Stimulated activated CD4-positive, alpha-beta T cell treated with anti-CD3 and anti-CD28 coated beads, Interleukin-2, amount 100 ng/mL, for 48 hours (primary cell): ENCODE measurements at regions not wholly inside any gene's neighbourhood (a gene's known extent, or its start where the extent isn't known, plus 50 kb on each side); places are given as distances from the start of the nearest gene placed in this dataset.
"Not testable (repeated sequence)": the region's sequence is repeated elsewhere in the genome, so short reads cannot be mapped to it uniquely, and the experiment has no call there.

ENCODE experiments used
- DNase-seq, 2 donors: peaks; one replicate each; pipeline ENCODE4 v3.0.0-alpha.2; 2020

- no peak for DNase-seq
Observed at GRCh38 chr3:153448151-153448829, 286.3 kb downstream of the RAP2B start.

- no peak for DNase-seq
Observed at GRCh38 chr3:153456833-153457545, 295.0 kb downstream of the RAP2B start.

DNA sequence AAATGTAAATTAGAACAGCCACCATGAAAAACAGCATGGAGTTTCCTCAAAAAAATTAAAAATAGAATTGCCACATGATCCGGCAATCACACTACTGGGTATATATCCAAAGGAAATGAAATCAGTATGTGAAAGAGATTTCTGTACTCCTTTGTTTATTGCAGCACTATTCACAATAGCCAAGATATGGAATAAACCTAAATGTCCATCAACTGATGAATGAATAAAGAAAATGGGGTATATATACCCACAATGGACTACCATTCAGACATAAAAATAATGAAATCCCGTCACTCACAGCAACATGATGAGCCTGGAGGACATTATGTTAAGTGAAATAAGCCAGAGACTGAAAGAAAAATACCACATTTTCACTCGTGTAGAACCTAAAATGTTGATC is 296.9 kb downstream of the RAP2B start:
- DNase-seq: no peak

GRCh38 chr3:153462545-153462944 is 300.5 kb downstream of the RAP2B start:
- DNase-seq: no peak

DNA sequence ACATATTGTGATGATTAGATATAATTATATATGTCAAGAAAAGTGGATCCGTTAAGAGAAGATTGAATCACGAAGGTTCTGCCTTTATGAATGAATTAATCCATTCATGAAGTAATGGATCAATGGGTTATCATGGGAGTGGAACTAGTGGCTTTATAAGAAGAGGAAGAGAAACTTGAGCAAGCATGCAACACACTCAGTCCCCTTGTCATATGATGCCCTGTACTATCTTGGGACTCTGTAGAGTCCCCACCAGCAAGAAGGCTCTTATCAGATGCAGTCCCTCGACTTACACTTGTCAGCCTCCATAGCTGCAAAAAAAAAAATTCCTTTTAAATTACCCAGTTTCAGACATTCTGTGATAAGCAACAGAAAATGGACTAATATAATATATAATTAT is 301.9 kb downstream of the RAP2B start:
- DNase-seq: no peak

DNA sequence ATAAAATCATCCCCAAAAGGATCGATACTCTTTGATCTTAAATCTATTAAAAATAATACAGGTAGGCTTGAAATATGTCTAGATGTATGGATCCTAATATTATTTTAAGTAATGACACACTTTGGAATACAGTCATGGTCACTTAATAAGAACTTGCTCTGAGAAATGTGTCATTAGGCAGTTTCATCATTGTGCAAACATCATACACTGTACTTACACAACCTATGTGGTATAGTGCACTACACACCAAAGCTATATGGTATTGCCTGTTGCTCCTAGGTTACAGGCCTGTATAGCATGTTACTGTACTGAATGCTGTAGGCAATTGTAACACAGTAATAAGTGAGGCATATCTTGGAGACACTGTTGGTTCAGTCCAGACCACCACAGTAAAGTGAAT is 307.1 kb downstream of the RAP2B start:
- DNase-seq: no peak

- DNase-seq: no peak
Observed at GRCh38 chr3:153484842-153485241, 322.8 kb downstream of the RAP2B start.

- no peak for DNase-seq
Observed at GRCh38 chr3:153495422-153495821, 333.4 kb downstream of the RAP2B start.

DNA sequence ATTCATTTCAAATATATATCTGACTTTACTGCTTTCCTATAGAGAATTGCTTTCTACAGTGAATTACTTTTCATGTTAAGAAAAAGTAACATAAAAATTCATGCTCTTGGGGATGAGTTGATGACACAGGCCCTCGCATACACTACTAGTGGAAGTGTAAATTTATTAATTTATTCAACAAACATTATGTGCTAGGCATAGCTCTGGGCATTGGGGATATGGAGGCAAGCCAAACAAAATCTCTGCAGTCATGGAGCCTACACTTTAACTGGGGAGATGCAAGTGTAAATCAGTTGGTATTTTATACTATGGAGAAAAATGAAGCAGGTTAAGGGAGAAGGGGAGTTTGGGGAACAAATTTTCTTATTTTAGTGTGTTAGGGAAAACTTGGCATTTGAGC is 340.7 kb downstream of the RAP2B start:
- no peak for DNase-seq

DNA sequence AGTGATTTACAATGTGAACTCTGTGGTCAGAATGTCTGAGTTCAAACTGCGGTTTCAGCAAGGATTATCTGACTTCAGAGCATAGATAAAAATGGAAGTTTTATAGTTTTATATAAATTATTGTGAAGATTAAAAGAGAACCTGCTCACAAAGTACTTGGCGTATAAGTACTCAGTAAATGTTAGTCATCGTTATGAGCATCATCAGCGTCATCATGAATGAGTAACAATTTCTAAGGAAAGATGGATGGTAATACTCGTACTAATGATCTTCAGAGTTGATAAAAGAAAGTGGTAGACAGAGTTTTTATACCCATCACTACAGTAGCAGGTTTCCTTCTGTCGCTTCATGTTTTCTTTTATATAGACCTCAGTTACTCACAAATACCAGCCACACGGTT is 341.8 kb downstream of the RAP2B start:
- no peak for DNase-seq

DNA sequence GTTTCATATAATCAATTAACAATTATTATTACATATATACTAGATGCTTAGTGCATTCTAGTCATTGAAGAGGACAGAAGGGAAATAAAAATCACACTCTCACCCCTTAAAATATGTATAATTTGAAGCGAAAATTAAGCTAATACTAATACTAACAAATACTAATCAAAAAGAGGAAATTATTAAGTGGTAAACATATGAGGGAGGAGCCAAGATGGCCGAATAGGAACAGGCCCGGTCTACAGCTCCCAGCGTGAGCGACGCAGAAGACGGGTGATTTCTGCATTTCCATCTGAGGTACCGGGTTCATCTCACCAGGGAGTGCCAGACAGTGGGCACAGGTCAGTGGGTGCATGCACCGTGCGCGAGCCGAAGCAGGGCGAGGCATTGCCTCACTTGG is 344.2 kb downstream of the RAP2B start:
- DNase-seq: not testable (repeated sequence)

GRCh38 chr3:153506686-153507085 is 344.7 kb downstream of the RAP2B start:
- not testable (repeated sequence) for DNase-seq

DNA sequence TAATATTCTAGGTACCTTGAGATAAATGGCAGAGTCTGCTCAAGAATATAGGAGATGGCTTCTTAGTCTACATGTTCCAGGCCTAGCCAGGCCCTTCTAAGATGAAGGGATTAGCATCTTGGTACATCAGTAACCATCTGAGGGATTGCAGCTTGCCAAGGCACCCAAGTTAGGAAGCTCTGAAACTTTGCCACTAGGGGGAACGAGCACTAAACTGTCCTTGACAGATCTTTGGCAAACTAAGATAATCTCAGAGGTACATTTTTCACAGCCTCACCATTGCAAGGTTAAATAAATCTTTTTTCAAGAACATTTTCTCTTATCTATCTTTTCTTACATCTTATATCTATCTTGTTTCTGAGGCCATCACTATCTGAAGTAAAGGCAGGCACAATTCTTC is 351.2 kb downstream of the RAP2B start:
- DNase-seq: no peak

DNA sequence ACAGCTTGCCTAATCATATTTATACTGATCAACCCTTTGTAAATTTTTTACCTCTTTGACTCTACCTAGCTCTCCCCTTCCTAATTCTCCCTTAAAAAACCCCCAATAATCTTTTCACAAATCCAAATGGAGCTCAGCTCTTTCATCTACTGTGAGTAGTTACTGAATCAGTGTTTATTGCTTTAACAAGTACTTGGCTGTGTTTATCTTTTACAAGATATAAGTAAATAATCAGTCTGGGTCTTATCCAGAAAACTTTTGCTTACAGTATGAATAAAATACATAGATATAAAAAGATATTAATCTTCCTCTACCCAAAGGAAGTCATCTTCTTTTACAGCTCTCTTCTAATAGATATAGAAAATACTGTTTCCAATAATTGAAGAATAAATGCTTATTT is 366.4 kb downstream of the RAP2B start:
- DNase-seq: no peak

GRCh38 chr3:153539263-153539662 is 377.2 kb downstream of the RAP2B start:
- DNase-seq: no peak

- no peak for DNase-seq
Observed at GRCh38 chr3:153545471-153545870, 383.4 kb downstream of the RAP2B start.

DNA sequence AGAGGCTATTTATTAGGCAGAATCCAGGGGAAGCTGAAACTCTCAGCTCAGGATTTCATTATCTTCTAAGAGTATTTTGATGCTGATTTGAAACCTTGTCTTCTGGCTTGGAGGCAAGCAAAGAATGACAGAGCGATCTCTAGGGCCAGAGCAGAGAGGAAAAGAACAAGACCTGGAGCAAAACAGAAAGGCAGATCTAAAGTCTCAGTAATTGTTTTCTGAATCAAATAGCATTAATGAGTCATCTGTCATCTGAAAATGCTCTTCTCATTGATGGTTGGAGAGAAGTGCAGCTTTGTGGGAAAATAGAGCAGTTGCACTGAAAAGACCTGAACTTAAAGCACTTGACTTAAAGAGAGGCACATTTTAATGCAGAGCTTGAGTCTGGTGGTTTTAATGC is 385.9 kb downstream of the RAP2B start:
- no peak for DNase-seq

DNA sequence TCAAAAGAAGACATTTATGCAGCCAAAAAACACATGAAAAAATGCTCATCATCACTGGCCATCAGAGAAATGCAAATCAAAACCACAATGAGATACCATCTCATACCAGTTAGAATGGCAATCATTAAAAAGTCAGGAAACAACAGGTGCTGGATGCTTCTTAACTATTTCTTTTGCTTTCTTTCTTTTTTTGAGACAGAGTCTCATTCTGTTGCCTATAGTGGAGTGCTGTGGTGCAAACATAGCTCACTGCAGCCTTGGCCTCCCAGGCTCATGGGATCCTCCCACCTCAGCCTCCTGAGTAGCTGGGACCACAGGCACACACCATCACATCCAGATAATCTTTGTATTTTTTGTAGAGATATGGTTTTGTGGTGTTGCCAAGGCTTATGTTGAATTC is 387.7 kb downstream of the RAP2B start:
- DNase-seq: not testable (repeated sequence)

DNA sequence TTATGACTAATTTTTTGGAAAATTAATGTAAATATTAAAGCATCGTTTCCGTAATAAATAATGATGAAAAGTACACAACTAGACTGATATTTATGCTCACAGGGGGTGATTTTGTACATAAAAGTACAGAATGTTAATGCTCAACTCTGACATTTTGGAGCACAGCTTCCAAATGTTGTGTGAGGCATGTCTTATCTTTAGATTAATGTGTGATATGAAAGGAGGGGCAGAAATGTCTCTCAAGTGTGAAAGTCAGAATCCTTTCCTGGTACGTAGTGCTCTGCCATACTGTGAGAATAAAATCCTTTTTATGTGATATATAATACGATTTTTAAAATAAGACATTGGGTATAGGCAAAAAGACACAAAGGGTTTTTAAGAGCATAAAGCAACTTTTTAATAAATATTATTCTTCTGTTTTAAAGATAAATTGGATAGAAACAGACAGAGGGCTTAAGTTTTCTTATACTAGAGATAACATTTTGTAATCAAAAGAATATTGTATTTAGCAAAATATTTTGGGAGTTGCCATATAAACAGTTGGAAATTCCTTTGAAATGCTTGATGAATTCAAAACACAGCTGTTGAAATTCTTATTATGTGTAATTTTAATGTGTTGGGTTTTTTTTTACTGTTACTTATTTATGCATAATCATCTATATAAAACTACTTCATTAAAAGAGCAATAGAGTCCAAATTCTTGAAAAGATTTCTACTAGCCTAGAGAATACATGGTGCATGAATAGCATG is 389.7 kb downstream of the RAP2B start:
- no peak for DNase-seq

- DNase-seq: no peak
Observed at GRCh38 chr3:153552887-153553604, 391.0 kb downstream of the RAP2B start.

- no peak for DNase-seq
Observed at GRCh38 chr3:153553605-153553945, 391.5 kb downstream of the RAP2B start.

DNA sequence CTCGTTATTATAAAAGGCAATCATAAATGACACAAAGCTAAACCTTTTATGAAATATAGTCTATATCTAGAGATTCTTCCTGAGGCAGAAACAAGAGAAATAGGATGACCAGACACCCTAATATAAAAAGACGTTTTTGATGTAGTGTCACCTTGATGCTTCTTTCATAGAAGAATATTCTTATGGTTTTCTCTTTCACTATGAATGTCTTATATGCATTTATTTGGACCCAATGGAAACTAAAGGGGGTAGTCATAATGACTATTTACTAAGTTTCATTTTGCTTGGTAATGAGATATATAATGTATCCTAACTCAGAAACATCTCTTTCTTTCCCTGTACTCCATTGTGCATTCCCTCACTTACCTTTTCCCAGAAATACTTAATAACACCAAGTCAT is 393.9 kb downstream of the RAP2B start:
- DNase-seq: no peak

- not testable (repeated sequence) for DNase-seq
Observed at GRCh38 chr3:153559366-153559765, 397.3 kb downstream of the RAP2B start.

DNA sequence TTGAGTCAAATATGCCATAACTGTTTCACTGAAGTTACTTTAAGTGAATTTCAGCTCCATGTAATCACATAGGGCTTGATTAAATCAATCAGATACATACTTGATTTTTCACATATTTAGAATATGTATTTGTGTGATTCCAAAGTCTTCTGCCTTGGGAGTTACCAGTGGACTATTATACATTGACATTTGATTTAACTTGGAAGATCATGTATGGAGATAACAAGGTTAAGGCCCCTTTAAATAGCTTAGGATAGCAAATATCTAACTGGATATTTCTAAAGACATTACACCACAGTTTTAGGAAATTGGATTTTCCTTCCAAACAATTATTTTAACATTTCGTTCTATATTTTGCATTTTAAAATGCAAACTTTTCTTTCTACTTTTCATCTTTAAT is 405.0 kb downstream of the RAP2B start:
- no peak for DNase-seq
